ENCODE measurements at regions not wholly inside any gene's neighbourhood (a gene's known extent, or its start where the extent isn't known, plus 50 kb on each side); places are given as distances from the start of the nearest gene placed in this dataset.
"Not testable (repeated sequence)": the region's sequence is repeated elsewhere in the genome, so short reads cannot be mapped to it uniquely, and the experiment has no call there.

DNA sequence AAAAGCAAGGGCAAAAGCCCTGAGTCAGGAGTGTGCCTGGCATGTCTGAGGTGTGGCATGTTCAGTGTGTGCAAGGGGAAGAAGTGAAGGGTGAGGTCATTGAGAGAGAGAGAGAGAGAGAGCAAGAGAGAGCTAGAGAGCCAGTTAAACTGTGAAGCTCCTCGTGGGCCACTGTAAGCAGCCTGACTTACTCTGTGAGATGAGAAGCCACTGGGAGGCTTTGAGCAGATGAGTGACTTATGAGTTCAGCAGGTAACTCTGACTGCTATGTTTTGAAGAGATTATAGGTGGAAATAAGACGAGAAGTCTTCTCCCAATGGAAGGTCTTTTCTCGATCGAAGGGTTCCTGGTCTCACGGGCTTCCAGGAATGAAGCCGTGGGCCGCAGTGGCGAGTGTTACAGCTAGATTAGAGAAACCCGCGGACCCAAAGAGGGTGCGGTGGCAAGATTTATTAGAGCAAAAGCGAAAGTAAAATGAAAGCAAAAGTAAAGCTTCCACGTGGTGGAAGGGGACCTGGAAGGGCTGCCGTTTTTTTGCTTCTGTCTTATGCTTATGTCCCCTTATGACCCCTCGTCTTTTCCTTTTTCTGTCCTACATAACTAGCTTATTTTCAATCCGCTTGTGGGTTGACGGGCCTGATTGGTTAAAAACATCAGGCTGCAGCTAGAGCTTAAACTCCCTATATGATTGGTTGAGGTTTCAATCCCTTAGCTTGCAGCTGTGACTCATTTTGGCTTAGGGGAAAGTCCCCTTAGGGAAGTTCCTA lies 323.1 kb upstream of the FAM78B start:
- H3K4me1 ChIP-seq: no peaks in the 10 kb centered on the region
- DNase-seq (peak; percentile 62), ATAC-seq (peak; percentile 82)
- H3K4me3 ChIP-seq: peak overlapping the region; percentile 44
- no peaks in the 10 kb centered on the region for H3K36me3 ChIP-seq
- TF ChIP-seq, protein P1, sequence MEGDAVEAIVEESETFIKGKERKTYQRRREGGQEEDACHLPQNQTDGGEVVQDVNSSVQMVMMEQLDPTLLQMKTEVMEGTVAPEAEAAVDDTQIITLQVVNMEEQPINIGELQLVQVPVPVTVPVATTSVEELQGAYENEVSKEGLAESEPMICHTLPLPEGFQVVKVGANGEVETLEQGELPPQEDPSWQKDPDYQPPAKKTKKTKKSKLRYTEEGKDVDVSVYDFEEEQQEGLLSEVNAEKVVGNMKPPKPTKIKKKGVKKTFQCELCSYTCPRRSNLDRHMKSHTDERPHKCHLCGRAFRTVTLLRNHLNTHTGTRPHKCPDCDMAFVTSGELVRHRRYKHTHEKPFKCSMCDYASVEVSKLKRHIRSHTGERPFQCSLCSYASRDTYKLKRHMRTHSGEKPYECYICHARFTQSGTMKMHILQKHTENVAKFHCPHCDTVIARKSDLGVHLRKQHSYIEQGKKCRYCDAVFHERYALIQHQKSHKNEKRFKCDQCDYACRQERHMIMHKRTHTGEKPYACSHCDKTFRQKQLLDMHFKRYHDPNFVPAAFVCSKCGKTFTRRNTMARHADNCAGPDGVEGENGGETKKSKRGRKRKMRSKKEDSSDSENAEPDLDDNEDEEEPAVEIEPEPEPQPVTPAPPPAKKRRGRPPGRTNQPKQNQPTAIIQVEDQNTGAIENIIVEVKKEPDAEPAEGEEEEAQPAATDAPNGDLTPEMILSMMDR (IDR thresholded peaks at IDR 0.05): no peak
- intact Hi-C loops (cut with DNase I): no loop called here
- no peaks in the 10 kb centered on the region for H3K9me3 ChIP-seq
- H3K27me3 ChIP-seq: no peaks in the 10 kb centered on the region
- H3K27ac ChIP-seq: peak overlapping the region; percentile 75

DNA sequence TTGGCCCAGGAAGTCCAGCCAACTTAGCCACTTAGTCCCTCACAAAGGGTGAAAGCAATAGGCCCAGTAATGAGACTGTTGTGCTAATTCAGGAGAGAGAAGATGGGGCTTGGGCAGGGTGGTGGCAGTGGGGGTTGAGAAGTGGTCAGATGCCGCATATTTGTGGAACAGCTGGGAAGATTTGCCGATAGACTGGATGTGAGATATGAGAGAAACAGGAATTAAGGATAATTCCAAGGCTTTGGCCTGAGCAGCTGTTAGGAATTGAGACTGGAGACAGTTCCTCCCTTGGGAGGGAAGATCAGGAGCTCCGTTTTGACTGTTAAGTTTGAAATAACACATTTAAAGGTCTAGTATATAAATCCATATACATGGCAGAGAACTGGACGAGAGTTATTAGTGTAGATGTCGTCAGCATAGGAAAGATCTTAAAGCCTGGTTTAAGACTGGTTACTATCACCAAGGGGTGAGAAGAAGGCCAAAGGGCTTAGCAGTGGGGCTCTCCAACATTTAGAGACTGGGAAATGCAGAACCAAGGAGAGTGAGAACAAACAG lies 323.7 kb upstream of the FAM78B start:
- Histone ChIP-seq H3K27me3 (no peaks in the 10 kb centered on the region), H3K27ac (peak overlapping the region; percentile 75), H3K4me1 (no peaks in the 10 kb centered on the region), H3K4me3 (peak overlapping the region; percentile 44), H3K9me3 (no peaks in the 10 kb centered on the region), H3K36me3 (no peaks in the 10 kb centered on the region)
- ATAC-seq (peak; percentile 65), DNase-seq (no peak)
- intact Hi-C loops (cut with DNase I): no loop called here
- TF ChIP-seq, protein P1 (IDR thresholded peaks at IDR 0.05): no peak

GRCh38 chr1:166493765-166494164 lies 327.0 kb upstream of the FAM78B start:
- H3K4me3 ChIP-seq; ATAC-seq; H3K27ac ChIP-seq; H3K9me3 ChIP-seq; DNase-seq; H3K36me3 ChIP-seq; H3K27me3 ChIP-seq; intact Hi-C loops (cut with DNase I); H3K4me1 ChIP-seq: not testable (repeated sequence)

DNA sequence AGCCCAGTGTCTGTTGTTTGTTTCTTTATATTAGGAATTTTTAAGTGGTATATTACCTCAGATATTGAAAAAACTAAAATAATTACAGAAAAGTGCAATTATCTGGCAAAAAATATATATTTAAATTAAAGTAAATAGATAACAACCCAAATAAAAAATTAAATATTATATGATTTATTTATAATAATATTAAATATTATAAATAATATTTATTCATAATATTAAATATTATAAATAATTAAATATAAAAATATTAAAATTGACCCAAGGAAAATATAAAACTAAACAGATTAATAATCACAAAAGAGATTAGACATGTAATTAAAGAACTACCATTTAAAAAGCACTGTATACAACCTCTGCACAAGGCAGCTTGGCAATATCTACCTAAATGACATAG lies 331.9 kb upstream of the POGK start:
- Histone ChIP-seq H3K4me3 (no peak overlapping the region), H3K36me3 (no peaks in the 10 kb centered on the region), H3K4me1 (no peaks in the 10 kb centered on the region), H3K27ac (no peak overlapping the region), H3K27me3 (no peaks in the 10 kb centered on the region), H3K9me3 (no peaks in the 10 kb centered on the region)
- intact Hi-C loops (cut with DNase I): no loop called here
- TF ChIP-seq, protein P1 (IDR thresholded peaks at IDR 0.05): no peak
- ATAC-seq: no peak
- no peak for DNase-seq

- H3K27me3 ChIP-seq: no peaks in the 10 kb centered on the region
- H3K4me3 ChIP-seq: no peak overlapping the region
- TF ChIP-seq, protein P1 (IDR thresholded peaks at IDR 0.05): no peak
- intact Hi-C loops (cut with DNase I): no loop called here
- DNase-seq (no peak), ATAC-seq (peak; percentile 71)
- H3K9me3 ChIP-seq: peaks cover 6% of the 10 kb centered on the region
- no peaks in the 10 kb centered on the region for H3K36me3 ChIP-seq
- H3K4me1 ChIP-seq: no peaks in the 10 kb centered on the region
- no peak overlapping the region for H3K27ac ChIP-seq
Measured at GRCh38 chr1:166511761-166512160, 327.5 kb upstream of the POGK start.

DNA sequence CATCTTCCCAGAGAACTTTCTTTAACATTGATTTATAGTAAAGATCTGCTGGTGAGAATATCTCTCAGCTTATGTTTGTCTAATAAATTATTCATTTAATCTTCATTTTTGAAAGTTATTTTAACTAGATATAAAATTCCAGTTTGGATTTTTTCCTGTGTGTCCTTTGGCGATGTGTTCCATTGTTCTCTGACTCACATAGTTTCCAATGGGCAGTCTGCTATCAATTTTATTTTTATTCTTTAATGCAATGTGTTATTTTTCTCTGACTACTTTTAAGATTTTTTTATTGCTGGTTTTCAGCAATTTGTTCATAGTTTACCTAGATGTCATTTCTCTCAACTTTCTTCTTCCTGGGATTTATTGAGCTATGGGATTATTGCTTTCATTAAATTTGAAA lies 325.2 kb upstream of the POGK start:
- intact Hi-C loops (cut with DNase I): no loop called here
- Histone ChIP-seq H3K27me3 (no peaks in the 10 kb centered on the region), H3K36me3 (no peaks in the 10 kb centered on the region), H3K9me3 (peaks cover 6% of the 10 kb centered on the region), H3K4me3 (no peak overlapping the region), H3K27ac (no peak overlapping the region), H3K4me1 (no peaks in the 10 kb centered on the region)
- ATAC-seq: no peak
- TF ChIP-seq, protein P1 (IDR thresholded peaks at IDR 0.05): no peak
- DNase-seq: no peak
